A549 (cell line): ENCODE measurements at regions not wholly inside any gene's neighbourhood (a gene's known extent, or its start where the extent isn't known, plus 50 kb on each side); places are given as distances from the start of the nearest gene placed in this dataset.

Experiments
- ATAC-seq, 2 experiments: fragments of 200-7000 bp in 1 of 2; fragments of >200 bp in 1 of 2; cut with Nextera tagmentation in 1 of 2; cut with Tn5 transposase in 1 of 2; 3 replicates each; pipeline versions ENCODE4 v1.8.0 to v1.9.1; 2018 to 2020; ENCODE audit warnings: mild to moderate bottlenecking in 1 of 2, moderate library complexity in 1 of 2
- CTCF ChIA-PET: fragments of 300-600 bp; sonication (Branson Sonifier 250); formaldehyde crosslinking; extraction: SDS; loops from one replicate; lab custom pipeline; 2021; ENCODE audit warnings: antibody characterized with exemption, inconsistent platforms; lab: Yijun Ruan, JAX
- POLR2A ChIA-PET: fragments of 350-600 bp; formaldehyde crosslinking; extraction: SDS; loops from one replicate; lab custom pipeline; 2021; ENCODE audit warnings: antibody characterized with exemption, inconsistent platforms; lab: Yijun Ruan, JAX
- DNase-seq, 2 experiments: peaks; one replicate each; pipeline versions ENCODE4 v3.0.0 to v3.0.0-alpha.2; 2011 to 2016; ENCODE audit warnings: low read depth in 1 of 2, low spot score in 1 of 2
- FAIRE-seq: peaks from 2 replicates; lab custom pipeline; 2011; peaks lifted over from hg19 to GRCh38; lab: Jason Lieb, UNC
- H3K27ac ChIP-seq, 2 experiments: fragments of >200 bp; sonication (Bioruptor Twin); formaldehyde crosslinking; 3 replicates each; pipeline ENCODE4 v1.5.1; 2016 to 2017
- H3K4me1 ChIP-seq: fragments of >200 bp; sonication (Bioruptor Twin); formaldehyde crosslinking; 3 replicates; pipeline ENCODE4 v1.6.1; 2016
- H3K4me2 ChIP-seq: fragments of >200 bp; sonication (Bioruptor Twin); formaldehyde crosslinking; 3 replicates; pipeline ENCODE4 v1.6.1; 2016
- H3K4me3 ChIP-seq: fragments of >200 bp; sonication (Bioruptor Twin); formaldehyde crosslinking; 3 replicates; pipeline ENCODE4 v1.5.1; 2016
- H3K9me3 ChIP-seq: fragments of >200 bp; sonication (Bioruptor Twin); formaldehyde crosslinking; 3 replicates; pipeline ENCODE4 v1.6.1; 2016
- BCL3 ChIP-seq: fragments of >200 bp; sonication (Bioruptor Twin); formaldehyde crosslinking; IDR thresholded peaks from 3 replicates; pipeline ENCODE4 v1.6.1; 2016
- CEBPB ChIP-seq, 2 experiments: fragments of >200 bp in 1 of 2; sonication (Bioruptor Twin) in 1 of 2; formaldehyde crosslinking in 1 of 2; IDR thresholded peaks; 2 replicates each; pipeline ENCODE4 v1.6.1; 2012 to 2016
- CHD2 ChIP-seq: fragments of 150-350 bp; IDR thresholded peaks from 2 replicates; pipeline ENCODE4 v1.6.1; 2014; ENCODE audit warnings: low read length; ENCODE audit not compliant: partially characterized antibody
- ESRRA ChIP-seq: fragments of 150-350 bp; IDR thresholded peaks from 2 replicates; pipeline ENCODE4 v1.6.1; 2014; ENCODE audit warnings: mild to moderate bottlenecking, low read length, borderline replicate concordance
- FOSL2 ChIP-seq, 2 experiments: fragments of 450-650 bp in 1 of 2; fragments of >200 bp in 1 of 2; sonication (Bioruptor Twin) in 1 of 2; formaldehyde crosslinking; IDR thresholded peaks; 2 replicates each; pipeline versions ENCODE4 v1.5.0 to v1.6.1; 2016 to 2020; ENCODE audit warnings: mild to moderate bottlenecking in 1 of 2, moderate library complexity in 1 of 2
- GATA3 ChIP-seq: IDR thresholded peaks from 2 replicates; pipeline ENCODE4 v1.6.1; 2012; ENCODE audit warnings: borderline replicate concordance
- HOXB13 ChIP-seq: fragments of 250-450 bp; sonication (Bioruptor Pico); IDR thresholded peaks from 2 replicates; pipeline ENCODE4 v1.5.0; 2020; ENCODE audit warnings: low read depth, mild to moderate bottlenecking, moderate library complexity
- JUNB ChIP-seq: fragments of >200 bp; sonication (Bioruptor Twin); formaldehyde crosslinking; IDR thresholded peaks from 2 replicates; pipeline ENCODE4 v1.6.1; 2016
- KDM1A ChIP-seq: fragments of 200-600 bp; sonication (generic); IDR thresholded peaks from 2 replicates; pipeline ENCODE4 v1.6.1; 2016; ENCODE audit warnings: low read depth, mild to moderate bottlenecking
- KDM5A ChIP-seq: fragments of 200-600 bp; sonication (generic); IDR thresholded peaks from 2 replicates; pipeline ENCODE4 v1.6.1; 2016; ENCODE audit warnings: antibody characterized with exemption, mild to moderate bottlenecking
- MAX ChIP-seq: IDR thresholded peaks from 2 replicates; pipeline ENCODE4 v1.6.1; 2012
- MAZ ChIP-seq: fragments of 150-350 bp; IDR thresholded peaks from 2 replicates; pipeline ENCODE4 v1.6.1; 2014; ENCODE audit warnings: antibody characterized with exemption, low read depth, low read length, borderline replicate concordance
- NFE2L2 ChIP-seq: fragments of 150-350 bp; conservative IDR thresholded peaks from 2 replicates; pipeline ENCODE4 v1.6.1; 2014; ENCODE audit warnings: low read length
- NR3C1 ChIP-seq: fragments of >200 bp; sonication (Bioruptor Twin); formaldehyde crosslinking; IDR thresholded peaks from 3 replicates; pipeline ENCODE4 v1.6.1; 2017
- PBX3 ChIP-seq: IDR thresholded peaks from 2 replicates; pipeline ENCODE4 v1.6.1; 2012
- RARB ChIP-seq: fragments of 250-450 bp; sonication (Bioruptor Pico); IDR thresholded peaks from 2 replicates; pipeline ENCODE4 v1.8.0; 2021; ENCODE audit warnings: mild to moderate bottlenecking, moderate library complexity
- SMC3 ChIP-seq: fragments of >200 bp; sonication (Bioruptor Twin); formaldehyde crosslinking; IDR thresholded peaks from 3 replicates; pipeline ENCODE4 v1.6.1; 2018; ENCODE audit warnings: inconsistent platforms
- TFCP2L1 ChIP-seq: fragments of 250-450 bp; sonication (Bioruptor Pico); IDR thresholded peaks from 2 replicates; pipeline ENCODE4 v1.5.0; 2021; ENCODE audit warnings: mild to moderate bottlenecking
- USF2 ChIP-seq: fragments of 450-650 bp; IDR thresholded peaks from 2 replicates; pipeline ENCODE4 v1.6.1; 2014; ENCODE audit warnings: antibody characterized with exemption
- ZSCAN20 ChIP-seq: fragments of 250-450 bp; sonication (Bioruptor Pico); IDR thresholded peaks from 2 replicates; pipeline ENCODE4 v1.8.0; 2022; ENCODE audit warnings: mild to moderate bottlenecking, moderate library complexity
- WGBS: methylation state at CpG from one replicate; pipeline ENCODE4 v1.1.6; 2017; ENCODE audit errors: missing lambda C conversion rate; 5-methylcytosine and 5-hydroxymethylcytosine counted together

GRCh38 chr20:50392138-50392866 is 117.9 kb upstream of the PTPN1 start:
- FAIRE-seq (no peak), ATAC-seq (no peak), DNase-seq (no peak)
- Histone ChIP-seq H3K9me3 (no peaks in the 10 kb centered on the region), H3K4me1 (peaks cover 55% of the 10 kb centered on the region), H3K27ac (peak overlapping the region; percentile 78 to 81), H3K4me3 (no peak overlapping the region), H3K4me2 (no peak overlapping the region)
- 76% methylated on average over 9 of the region's 9 CpGs for WGBS
- CTCF ChIA-PET = interaction anchor here (0.6 to 2.6 kb wide), 4 partner anchors 13 to 223 kb away, joined by 3 to 10 read pairs (median 4); no protein-coding TSS in a partner anchor
- POLR2A ChIA-PET = no interaction called here
- no peak for TF ChIP-seq KDM5A
- TF ChIP-seq CEBPB (IDR thresholded peaks at IDR 0.05) = no peak
- TF ChIP-seq ESRRA = no peak
- TF ChIP-seq ZSCAN20 (CRISPR knock-in tag) = no peak
- no peak for TF ChIP-seq MAZ
- no peak for TF ChIP-seq JUNB
- TF ChIP-seq RARB (CRISPR knock-in tag) = no peak
- no peak for TF ChIP-seq SMC3
- TF ChIP-seq PBX3 = no peak
- no peak for TF ChIP-seq CHD2
- no peak for TF ChIP-seq HOXB13 (CRISPR knock-in tag)
- TF ChIP-seq FOSL2 (IDR thresholded peaks at IDR 0.05) = no peak
- no peak for TF ChIP-seq FOSL2 (CRISPR knock-in tag; IDR thresholded peaks at IDR 0.05)
- no peak for TF ChIP-seq BCL3
- no peak for TF ChIP-seq NR3C1
- TF ChIP-seq MAX = no peak
- TF ChIP-seq NFE2L2 = no peak
- no peak for TF ChIP-seq TFCP2L1 (CRISPR knock-in tag)
- no peak for TF ChIP-seq KDM1A
- TF ChIP-seq USF2 = no peak

GRCh38 chr20:50393242-50393641 is 116.9 kb upstream of the PTPN1 start:
- Histone ChIP-seq H3K4me1 (peaks cover 57% of the 10 kb centered on the region), H3K4me2 (no peak overlapping the region), H3K9me3 (no peaks in the 10 kb centered on the region), H3K27ac (peak overlapping the region; percentile 78 to 81; a peak in 3 of 6 replicates), H3K4me3 (no peak overlapping the region)
- ATAC-seq = no peak
- FAIRE-seq = no peak
- 77% methylated on average over 6 of the region's 6 CpGs for whole genome bisulfite sequencing
- TF ChIP-seq NFE2L2 (no peak), CEBPB (IDR thresholded peaks at IDR 0.05) (no peak), GATA3 (no peak)
- no peak for DNase-seq
- POLR2A ChIA-PET = no interaction called here
- CTCF ChIA-PET = interaction anchor here (1.2 to 2.6 kb wide), 3 partner anchors 14 to 207 kb away, joined by 5 to 10 read pairs (median 6); no protein-coding TSS in a partner anchor
